ENCODE measurements at regions not wholly inside any gene's neighbourhood (a gene's known extent, or its start where the extent isn't known, plus 50 kb on each side); places are given as distances from the start of the nearest gene placed in this dataset.

DNA sequence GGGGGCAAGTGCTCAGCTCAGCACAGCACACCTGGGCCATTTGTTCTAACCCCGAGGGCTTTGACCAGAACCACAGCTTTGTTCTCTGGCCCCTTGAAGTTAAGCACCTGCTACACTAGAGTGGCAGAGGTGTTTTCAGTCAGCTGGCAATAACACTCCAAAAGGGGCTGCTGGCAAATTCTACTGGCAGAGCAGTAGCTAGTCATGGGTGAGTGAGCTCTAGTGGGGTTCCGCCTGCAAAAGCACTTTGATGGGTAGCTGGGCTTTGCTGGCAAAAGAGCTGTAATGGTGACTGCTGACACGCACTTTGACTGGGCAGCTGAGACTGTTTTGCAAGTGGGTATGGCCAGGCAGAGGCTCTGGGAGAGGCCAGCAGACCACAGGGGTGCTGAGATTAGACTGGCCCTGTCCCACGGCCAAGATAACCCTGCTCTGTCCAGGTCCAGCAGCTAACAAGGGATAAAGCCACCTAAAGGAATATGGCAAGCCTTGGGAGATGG lies 65.2 kb upstream of the TENT5D start:
- Mint-ChIP-seq H3K27me3 (no peaks in the 10 kb centered on the region), H3K36me3 (no peaks in the 10 kb centered on the region), H3K4me3 (no peak overlapping the region), H3K27ac (no peak overlapping the region), H3K9me3 (no peaks in the 10 kb centered on the region), H3K4me1 (no peaks in the 10 kb centered on the region)
- DNase-seq: no peak
- CTCF ChIA-PET: no interaction called here
